ENCODE measurements at regions not wholly inside any gene's neighbourhood (a gene's known extent, or its start where the extent isn't known, plus 50 kb on each side); places are given as distances from the start of the nearest gene placed in this dataset.

GRCh38 chr3:59302442-59302841, 252.6 kb upstream of the CFAP20DC start:
- Histone ChIP-seq H3K4me3 (no peak overlapping the region), H4K20me1 (no peaks in the 10 kb centered on the region), H3K9ac (no peak overlapping the region), H3K27ac (no peak overlapping the region), H3K36me3 (no peaks in the 10 kb centered on the region), H3K27me3 (no peaks in the 10 kb centered on the region), H3K4me1 (peaks cover 0 to 23% (median 4%) of the 10 kb centered on the region in 10 experiments; a peak in 10 of 20 replicates), H3K9me3 (replicated peaks in 1 of 11) (peaks cover 0 to 11% (median 0%) of the 10 kb centered on the region in 11 experiments; a peak in 3 of 22 replicates), H3K4me2 (no peak overlapping the region)
- no peak for TF ChIP-seq Cebpa-rat (IDR thresholded peaks at IDR 0.05)

DNA sequence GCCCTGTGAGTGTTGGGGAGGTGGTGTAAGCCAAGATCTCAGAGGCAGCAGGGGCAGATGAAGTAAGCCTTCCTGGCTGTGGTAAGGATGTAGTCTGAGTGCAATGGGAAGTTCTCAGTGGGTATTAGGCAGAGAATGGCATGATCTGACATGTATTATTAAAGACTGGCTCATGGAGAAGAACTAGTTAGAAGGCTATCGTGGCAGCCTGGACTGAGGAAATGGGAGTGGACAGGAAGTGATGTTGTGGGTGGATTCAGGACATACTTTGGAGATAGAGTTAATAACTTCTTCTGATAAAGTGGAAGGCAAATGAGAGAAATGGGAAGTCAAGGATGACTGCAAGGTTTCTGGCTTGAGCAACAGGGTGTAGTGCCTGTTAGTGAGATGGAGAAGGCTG, 250.9 kb upstream of the CFAP20DC start:
- H3K9ac ChIP-seq, result peak overlapping the region in 2 of 11 experiments; percentile 1 to 9; a peak in 1 of 22 replicates
- TF ChIP-seq Cebpa-rat (IDR thresholded peaks at IDR 0.05), result no peak

GRCh38 chr3:59299561-59299960, 249.7 kb upstream of the CFAP20DC start:
- no peak for TF ChIP-seq Cebpa-rat (IDR thresholded peaks at IDR 0.05)
- no peaks in the 10 kb centered on the region for H4K20me1 ChIP-seq

More for the DNA sequence above, 250.9 kb upstream of the CFAP20DC start:
- no peaks in the 10 kb centered on the region for H3K27me3 ChIP-seq
- H3K27ac ChIP-seq, result peak overlapping the region in 4 of 11 experiments; percentile 15 to 59 (median 53); a peak in 7 of 22 replicates
- peaks cover 4 to 23% (median 8%) of the 10 kb centered on the region in 11 experiments for H3K9me3 ChIP-seq (replicated peaks in 1 of 11)
- H3K36me3 ChIP-seq, result no peaks in the 10 kb centered on the region
- peaks cover 0 to 23% (median 4%) of the 10 kb centered on the region in 10 experiments; a peak in 10 of 20 replicates for H3K4me1 ChIP-seq
- no peak overlapping the region for H3K4me3 ChIP-seq
- no peaks in the 10 kb centered on the region for H4K20me1 ChIP-seq
- H3K4me2 ChIP-seq, result peak overlapping the region in 5 of 11 experiments; percentile 30 to 64 (median 57); a peak in 10 of 22 replicates

GRCh38 chr3:59290358-59290757, 240.5 kb upstream of the CFAP20DC start:
- no peak overlapping the region for H3K27ac ChIP-seq
- no peak overlapping the region for H3K4me3 ChIP-seq
- H4K20me1 ChIP-seq, result no peaks in the 10 kb centered on the region
- H3K27me3 ChIP-seq, result no peaks in the 10 kb centered on the region
- H3K4me2 ChIP-seq, result peak overlapping the region in 7 of 11 experiments; percentile 3 to 39 (median 20); a peak in 7 of 22 replicates
- H3K36me3 ChIP-seq, result 0 out of 22 replicates have a peak, but pooled peaks cover 0 to 6% (median 0%) of the 10 kb centered on the region in 11 experiments
- TF ChIP-seq Cebpa-rat (IDR thresholded peaks at IDR 0.05), result no peak
- H3K9ac ChIP-seq, result no peak overlapping the region
- H3K4me1 ChIP-seq, result peaks cover 8 to 20% (median 16%) of the 10 kb centered on the region in 10 experiments; a peak in 18 of 20 replicates
- H3K9me3 ChIP-seq (replicated peaks in 1 of 11), result peaks cover 32 to 42% (median 36%) of the 10 kb centered on the region in 11 experiments

More at GRCh38 chr3:59299561-59299960, 249.7 kb upstream of the CFAP20DC start:
- H3K27ac ChIP-seq, result no peak overlapping the region
- no peak overlapping the region for H3K4me3 ChIP-seq
- H3K36me3 ChIP-seq, result no peaks in the 10 kb centered on the region
- H3K9me3 ChIP-seq (replicated peaks in 1 of 11), result peaks cover 16 to 35% (median 20%) of the 10 kb centered on the region in 11 experiments
- no peak overlapping the region for H3K4me2 ChIP-seq
- no peak overlapping the region for H3K9ac ChIP-seq
- peaks cover 0 to 23% (median 4%) of the 10 kb centered on the region in 10 experiments; a peak in 10 of 20 replicates for H3K4me1 ChIP-seq
- no peaks in the 10 kb centered on the region for H3K27me3 ChIP-seq

DNA sequence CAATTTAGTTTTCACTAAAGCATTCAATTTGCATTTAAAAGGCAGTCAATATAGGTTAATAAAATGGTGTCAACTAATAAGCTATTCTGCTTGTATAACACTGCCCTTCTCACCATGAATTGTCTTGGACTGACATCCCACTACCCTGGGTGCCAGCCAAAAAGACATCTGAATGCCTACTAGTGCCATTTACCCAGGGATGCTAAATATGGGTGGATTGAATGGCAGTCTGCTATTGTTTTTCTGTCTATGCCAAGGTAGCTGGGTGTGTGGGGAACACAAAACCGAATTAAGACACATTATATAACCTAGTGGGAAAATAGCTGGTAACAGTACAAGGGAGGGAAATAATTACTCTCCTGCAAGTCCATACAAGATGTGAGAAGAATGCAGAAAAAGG, 240.0 kb upstream of the CFAP20DC start:
- Histone ChIP-seq H3K27me3 (no peaks in the 10 kb centered on the region), H3K4me1 (peaks cover 8 to 20% (median 16%) of the 10 kb centered on the region in 10 experiments; a peak in 18 of 20 replicates), H3K36me3 (0 out of 22 replicates have a peak, but pooled peaks cover 0 to 6% (median 0%) of the 10 kb centered on the region in 11 experiments), H4K20me1 (no peaks in the 10 kb centered on the region), H3K27ac (no peak overlapping the region), H3K4me3 (no peak overlapping the region), H3K4me2 (peak overlapping the region in 3 of 11 experiments; percentile 16 to 35 (median 20); a peak in 3 of 22 replicates), H3K9me3 (replicated peaks in 1 of 11) (peaks cover 27 to 37% (median 31%) of the 10 kb centered on the region in 11 experiments), H3K9ac (no peak overlapping the region)
- no peak for TF ChIP-seq Cebpa-rat (IDR thresholded peaks at IDR 0.05)

DNA sequence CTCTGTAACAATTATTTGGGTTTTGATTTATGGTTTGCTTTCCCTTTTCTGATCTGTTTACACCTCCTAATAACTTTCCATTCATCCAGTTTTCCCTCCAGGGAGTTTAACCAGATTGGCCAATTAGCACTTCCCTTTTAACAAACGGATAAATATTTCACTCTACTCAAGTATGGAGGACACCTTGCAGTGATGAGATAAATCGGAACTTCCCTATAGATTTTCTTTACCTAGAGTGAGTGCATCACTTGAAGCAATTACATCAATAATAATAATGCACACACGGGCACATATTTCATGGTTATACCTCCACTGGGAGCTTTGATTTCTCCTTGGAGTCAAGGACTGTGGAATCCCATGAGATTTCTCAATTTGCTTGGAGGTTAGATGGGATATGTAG, 239.1 kb upstream of the CFAP20DC start:
- H3K9ac ChIP-seq, result no peak overlapping the region
- no peaks in the 10 kb centered on the region for H3K27me3 ChIP-seq
- TF ChIP-seq Cebpa-rat (IDR thresholded peaks at IDR 0.05), result no peak
- H3K4me2 ChIP-seq, result 0 out of 22 replicates have a peak overlapping the region, but pooled peaks of 1 of the 11 experiments have one; percentile 4
- H3K4me3 ChIP-seq, result no peak overlapping the region
- peaks cover 18 to 28% (median 22%) of the 10 kb centered on the region in 11 experiments for H3K9me3 ChIP-seq (replicated peaks in 1 of 11)
- 0 out of 22 replicates have a peak, but pooled peaks cover 0 to 6% (median 0%) of the 10 kb centered on the region in 11 experiments for H3K36me3 ChIP-seq
- peaks cover 8 to 20% (median 16%) of the 10 kb centered on the region in 10 experiments; a peak in 18 of 20 replicates for H3K4me1 ChIP-seq
- H3K27ac ChIP-seq, result no peak overlapping the region
- H4K20me1 ChIP-seq, result no peaks in the 10 kb centered on the region

GRCh38 chr3:59286791-59287531, 237.1 kb upstream of the CFAP20DC start:
- Histone ChIP-seq H3K27ac (peak overlapping the region in 5 of 11 experiments; percentile 28 to 74 (median 64); a peak in 6 of 22 replicates), H3K36me3 (no peaks in the 10 kb centered on the region), H4K20me1 (no peaks in the 10 kb centered on the region), H3K27me3 (no peaks in the 10 kb centered on the region), H3K9me3 (replicated peaks in 1 of 11) (peaks cover 0 to 9% (median 2%) of the 10 kb centered on the region in 11 experiments; a peak in 10 of 22 replicates), H3K4me1 (peaks cover 8 to 20% (median 16%) of the 10 kb centered on the region in 10 experiments; a peak in 18 of 20 replicates), H3K9ac (peak overlapping the region in 2 of 11 experiments; percentile 30 to 58; a peak in 3 of 22 replicates), H3K4me3 (no peak overlapping the region), H3K4me2 (peak overlapping the region in 6 of 11 experiments; percentile 13 to 62 (median 50); a peak in 10 of 22 replicates)
- 0 out of 22 replicates have a peak, but pooled peaks of 1 of the 11 experiments have one; percentile 25 for TF ChIP-seq Cebpa-rat (IDR thresholded peaks at IDR 0.05)

DNA sequence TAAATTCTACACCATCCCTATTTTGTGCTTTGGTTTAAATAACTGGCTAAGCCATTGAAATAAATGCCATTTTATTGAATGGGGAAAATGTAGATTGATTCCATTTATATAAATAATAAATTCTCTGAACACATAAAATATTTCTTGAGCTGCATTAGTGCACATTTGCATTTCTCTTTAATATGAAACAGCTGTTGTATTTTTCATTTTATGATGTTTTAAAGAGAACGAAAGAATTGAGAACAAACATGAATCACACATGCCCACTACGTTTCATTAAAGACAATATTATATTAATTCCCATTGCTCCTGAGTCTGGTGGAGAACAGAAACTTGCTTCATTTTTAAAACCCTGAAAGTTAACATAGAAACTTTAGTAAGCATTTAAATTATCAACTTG, 235.7 kb upstream of the CFAP20DC start:
- no peaks in the 10 kb centered on the region for H3K27me3 ChIP-seq
- no peaks in the 10 kb centered on the region for H3K9me3 ChIP-seq (replicated peaks in 1 of 11)
- no peaks in the 10 kb centered on the region for H3K36me3 ChIP-seq
- TF ChIP-seq Cebpa-rat (IDR thresholded peaks at IDR 0.05), result no peak
- H4K20me1 ChIP-seq, result no peaks in the 10 kb centered on the region
- no peak overlapping the region for H3K4me3 ChIP-seq
- no peak overlapping the region for H3K9ac ChIP-seq
- peaks cover 6 to 20% (median 14%) of the 10 kb centered on the region in 10 experiments; a peak in 18 of 20 replicates for H3K4me1 ChIP-seq
- no peak overlapping the region for H3K4me2 ChIP-seq
- H3K27ac ChIP-seq, result no peak overlapping the region

DNA sequence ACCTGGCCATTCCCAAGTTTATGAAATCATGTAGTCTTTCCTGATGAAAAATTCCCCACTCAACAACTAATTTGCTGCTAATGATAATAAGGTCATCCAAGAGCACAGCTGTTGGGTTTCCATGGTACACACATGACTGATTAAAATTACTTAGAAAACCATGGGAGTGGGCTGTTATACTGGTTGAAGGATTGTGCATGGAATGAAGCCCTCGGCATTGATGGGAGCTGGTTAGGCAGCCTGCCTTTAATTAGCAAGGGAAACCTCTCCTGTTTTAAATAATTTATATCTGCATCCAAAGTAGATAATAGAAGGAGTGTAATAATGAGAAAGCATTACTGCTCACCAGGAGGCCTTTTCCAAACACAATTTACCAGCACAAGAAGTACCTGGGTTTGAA, 235.1 kb upstream of the CFAP20DC start:
- peaks cover 0 to 20% (median 9%) of the 10 kb centered on the region in 10 experiments; a peak in 10 of 20 replicates for H3K4me1 ChIP-seq

More for the DNA sequence above, 235.1 kb upstream of the CFAP20DC start:
- TF ChIP-seq Cebpa-rat (IDR thresholded peaks at IDR 0.05), result no peak
- no peak overlapping the region for H3K4me3 ChIP-seq
- H4K20me1 ChIP-seq, result no peaks in the 10 kb centered on the region
- no peaks in the 10 kb centered on the region for H3K36me3 ChIP-seq
- H3K9me3 ChIP-seq (replicated peaks in 1 of 11), result no peaks in the 10 kb centered on the region
- H3K27ac ChIP-seq, result no peak overlapping the region
- H3K4me2 ChIP-seq, result no peak overlapping the region
- no peaks in the 10 kb centered on the region for H3K27me3 ChIP-seq
- H3K9ac ChIP-seq, result no peak overlapping the region
